BE2C (cell line): ENCODE measurements at regions not wholly inside any gene's neighbourhood (a gene's known extent, or its start where the extent isn't known, plus 50 kb on each side); places are given as distances from the start of the nearest gene placed in this dataset.

Experiments used
- DNase-seq: peaks from one replicate; pipeline ENCODE4 v3.0.0-alpha.2; 2020
- H3K27me3 ChIP-seq: fragments of 250-450 bp; sonication (Bioruptor Pico); 2 replicates; pipeline ENCODE4 v1.5.1; 2020; ENCODE audit warnings: mild to moderate bottlenecking
- H3K36me3 ChIP-seq: fragments of 250-450 bp; sonication (Bioruptor Pico); 2 replicates; pipeline ENCODE4 v1.5.1; 2020; ENCODE audit warnings: mild to moderate bottlenecking
- H3K4me1 ChIP-seq: fragments of 250-450 bp; sonication (Bioruptor Pico); 2 replicates; pipeline ENCODE4 v1.5.1; 2020
- H3K4me3 ChIP-seq: 2 replicates; pipeline ENCODE4 v1.5.1; 2011; ENCODE audit warnings: low read depth, low read length
- H3K9me3 ChIP-seq: fragments of 250-450 bp; sonication (Bioruptor Pico); 2 replicates; pipeline ENCODE4 v1.5.1; 2020
- CTCF ChIP-seq: IDR thresholded peaks from 2 replicates; pipeline ENCODE4 v1.5.1; 2012; ENCODE audit warnings: mild to moderate bottlenecking, low read depth, low read length

DNA sequence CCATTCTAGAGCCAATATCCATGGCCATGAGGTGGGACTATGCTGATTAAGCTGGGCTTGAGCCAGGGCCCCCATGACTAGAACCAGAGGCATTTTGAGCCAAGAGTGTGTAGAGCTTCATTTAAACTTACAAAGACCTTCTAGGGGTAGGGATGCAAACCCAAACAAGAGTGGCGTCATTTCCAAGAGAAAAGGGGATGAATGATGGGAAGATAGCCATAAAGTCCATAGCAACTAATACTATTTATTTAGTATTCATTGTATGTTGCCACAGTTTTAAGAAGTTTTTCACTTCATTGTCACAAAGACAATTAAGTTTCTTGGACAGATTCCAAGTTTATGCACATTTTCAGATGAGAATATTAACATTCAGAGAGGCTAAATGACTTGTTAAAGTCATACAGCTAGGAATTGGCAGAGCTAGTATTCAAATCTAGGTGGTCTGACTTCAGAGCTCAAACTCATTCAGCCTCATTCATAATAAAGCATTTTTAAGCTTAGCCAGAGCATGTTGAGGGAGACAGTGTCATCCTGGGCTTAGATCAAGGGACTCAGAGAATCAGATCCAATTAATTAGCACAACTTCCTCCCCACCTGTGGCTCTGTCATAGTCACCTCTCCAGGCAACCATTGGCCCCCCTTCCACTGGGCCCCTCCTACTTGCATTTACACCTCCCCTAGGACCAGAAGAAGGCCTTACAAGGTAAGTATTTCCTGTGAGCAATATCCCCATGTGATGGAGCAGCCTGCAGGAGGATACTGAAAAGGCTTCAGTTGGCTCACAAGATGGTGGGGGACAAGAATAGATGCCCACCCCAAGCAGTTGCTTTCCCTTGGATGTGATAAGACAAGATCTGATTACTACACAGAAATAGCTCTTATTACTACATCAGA lies 95.0 kb upstream of the PCSK1 start:
- no peak overlapping the region for H3K4me3 ChIP-seq
- H3K9me3 ChIP-seq: no peaks in the 10 kb centered on the region
- DNase-seq: no peak
- H3K4me1 ChIP-seq: peaks cover 8% of the 10 kb centered on the region
- TF ChIP-seq CTCF: no peak
- H3K36me3 ChIP-seq: no peaks in the 10 kb centered on the region
- no peaks in the 10 kb centered on the region for H3K27me3 ChIP-seq

DNA sequence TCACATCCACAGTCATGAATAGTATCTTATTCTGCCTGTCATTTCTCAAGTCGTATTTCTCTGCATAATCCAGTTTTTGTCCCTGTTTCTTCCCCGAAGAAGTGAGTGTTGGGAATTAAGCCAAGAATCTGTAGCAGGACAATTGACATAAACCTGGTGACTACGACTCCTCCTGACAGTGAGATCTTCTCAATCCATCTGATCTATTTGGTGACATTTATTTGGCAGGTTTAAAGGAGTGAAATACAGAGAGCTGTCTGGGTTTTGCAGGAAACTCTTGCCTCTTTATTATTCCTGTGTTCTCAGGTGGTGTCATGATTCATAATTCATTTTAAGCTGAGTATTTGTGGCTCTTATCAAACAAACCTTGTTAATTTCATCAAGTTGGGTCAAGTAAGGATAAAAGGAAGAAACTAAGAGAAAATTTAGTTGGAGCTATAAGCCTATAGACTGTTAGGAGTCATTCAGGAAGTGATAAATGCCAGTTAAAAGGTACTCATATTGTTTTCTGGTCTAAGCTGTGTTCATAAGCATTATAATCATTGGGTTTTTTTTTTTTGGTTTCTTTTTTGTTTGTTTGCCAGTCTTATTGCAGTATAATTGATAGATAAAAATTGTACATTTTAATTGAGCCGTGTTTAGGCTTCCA lies 95.9 kb upstream of the PCSK1 start:
- Histone ChIP-seq H3K4me1 (peaks cover 8% of the 10 kb centered on the region), H3K9me3 (no peaks in the 10 kb centered on the region), H3K27me3 (no peaks in the 10 kb centered on the region), H3K36me3 (no peaks in the 10 kb centered on the region), H3K4me3 (no peak overlapping the region)
- DNase-seq: no peak
- TF ChIP-seq CTCF: no peak

- no peaks in the 10 kb centered on the region for H3K27me3 ChIP-seq
- no peak overlapping the region for H3K4me3 ChIP-seq
- TF ChIP-seq CTCF: no peak
- DNase-seq: no peak
- no peaks in the 10 kb centered on the region for H3K36me3 ChIP-seq
- H3K9me3 ChIP-seq: no peaks in the 10 kb centered on the region
- H3K4me1 ChIP-seq: peaks cover 8% of the 10 kb centered on the region
These were observed 96.5 kb upstream of the PCSK1 start for GRCh38 chr5:96529559-96529958.

- Histone ChIP-seq H3K27me3 (no peaks in the 10 kb centered on the region), H3K36me3 (no peaks in the 10 kb centered on the region), H3K4me1 (peaks cover 8% of the 10 kb centered on the region), H3K4me3 (no peak overlapping the region), H3K9me3 (no peaks in the 10 kb centered on the region)
- TF ChIP-seq CTCF: no peak
- no peak for DNase-seq
These were observed 97.9 kb upstream of the PCSK1 start for GRCh38 chr5:96530901-96531300.

DNA sequence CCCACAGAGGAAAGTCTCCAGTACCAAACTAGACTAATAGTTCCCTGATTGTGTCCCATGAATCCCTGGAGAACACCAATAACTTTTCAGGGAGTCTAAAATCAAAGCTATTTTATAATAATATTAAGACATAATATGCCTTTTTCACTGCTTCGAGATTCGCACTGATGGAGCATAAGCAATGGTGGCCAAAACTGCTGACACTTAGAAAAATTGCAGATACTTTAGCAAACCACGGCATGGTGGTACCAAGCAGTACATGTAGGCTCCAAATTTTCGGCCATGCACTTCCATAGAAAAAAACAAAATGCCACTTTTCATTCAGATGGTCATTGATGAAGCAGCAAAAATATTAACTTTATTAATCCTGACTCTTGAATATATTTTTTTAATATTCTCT lies 100.3 kb upstream of the PCSK1 start:
- no peaks in the 10 kb centered on the region for H3K9me3 ChIP-seq
- H3K27me3 ChIP-seq: no peaks in the 10 kb centered on the region
- TF ChIP-seq CTCF: no peak
- H3K4me3 ChIP-seq: no peak overlapping the region
- H3K36me3 ChIP-seq: no peaks in the 10 kb centered on the region
- peaks cover 12% of the 10 kb centered on the region for H3K4me1 ChIP-seq
- no peak for DNase-seq

DNA sequence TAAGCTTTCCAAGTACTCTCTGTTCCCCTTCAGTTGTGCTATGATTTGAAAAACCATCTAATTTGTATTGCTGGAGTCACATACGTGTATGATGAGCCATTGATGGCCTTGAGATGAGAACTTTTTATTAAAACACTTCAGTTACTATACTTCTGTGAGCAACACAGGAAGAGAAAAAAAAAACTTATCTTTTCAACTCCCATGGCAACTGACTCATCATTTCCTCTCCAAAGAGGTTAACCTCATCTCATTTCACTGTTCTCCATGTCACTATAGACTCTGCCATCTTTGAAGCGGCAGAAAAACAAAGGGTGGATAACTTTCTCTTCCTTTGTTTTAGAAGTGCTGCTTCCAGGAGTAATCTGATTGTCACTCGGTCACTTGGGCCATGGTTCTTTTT lies 104.3 kb upstream of the PCSK1 start:
- DNase-seq: no peak
- no peak overlapping the region for H3K4me3 ChIP-seq
- TF ChIP-seq CTCF: no peak
- no peaks in the 10 kb centered on the region for H3K27me3 ChIP-seq
- H3K4me1 ChIP-seq: peaks cover 6% of the 10 kb centered on the region; the same call in 1 of the 2 replicates
- no peaks in the 10 kb centered on the region for H3K36me3 ChIP-seq
- no peaks in the 10 kb centered on the region for H3K9me3 ChIP-seq
